ENCODE measurements at regions not wholly inside any gene's neighbourhood (a gene's known extent, or its start where the extent isn't known, plus 50 kb on each side); places are given as distances from the start of the nearest gene placed in this dataset.

DNA sequence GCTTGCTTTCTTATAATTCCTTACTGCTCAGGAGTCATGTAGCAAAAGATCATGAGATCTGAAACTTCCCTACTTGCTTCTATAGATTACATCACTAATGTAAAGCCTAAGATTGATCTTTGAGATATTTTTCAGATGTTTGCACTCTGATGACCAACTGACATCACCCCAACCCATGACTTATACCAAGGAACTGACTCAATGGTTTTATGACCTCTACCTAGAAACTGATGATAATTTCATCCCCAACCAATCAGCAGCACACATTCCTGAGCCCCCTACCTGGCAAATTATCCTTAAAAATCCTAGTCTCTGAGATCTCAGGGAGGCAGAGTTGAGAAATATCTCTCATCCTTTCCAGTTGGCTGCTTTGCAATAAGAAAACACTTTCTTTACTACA lies 122.3 kb upstream of the CAMK1G start:
- DNase-seq (ENCODE audit: low spot score) = no peak

DNA sequence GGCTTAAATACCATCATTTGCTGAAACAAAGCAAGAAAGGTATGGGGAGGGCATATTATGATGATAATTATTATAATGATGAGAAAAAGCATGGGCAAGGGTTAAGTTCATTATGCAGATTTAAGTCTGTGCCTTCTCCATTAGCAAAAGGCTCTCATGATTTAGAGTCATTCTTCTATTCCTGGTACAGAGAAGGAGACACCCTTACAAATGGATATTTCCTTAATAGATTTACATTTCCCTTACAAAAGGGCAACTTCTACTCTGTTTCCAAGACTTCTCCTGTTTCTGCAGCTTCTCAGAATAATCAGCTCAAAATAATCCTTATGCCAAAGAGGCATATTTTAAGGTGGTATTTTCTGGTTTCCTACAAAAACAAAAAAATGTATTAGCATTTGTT lies 121.1 kb upstream of the CAMK1G start:
- DNase-seq (ENCODE audit: low spot score) = no peak

DNA sequence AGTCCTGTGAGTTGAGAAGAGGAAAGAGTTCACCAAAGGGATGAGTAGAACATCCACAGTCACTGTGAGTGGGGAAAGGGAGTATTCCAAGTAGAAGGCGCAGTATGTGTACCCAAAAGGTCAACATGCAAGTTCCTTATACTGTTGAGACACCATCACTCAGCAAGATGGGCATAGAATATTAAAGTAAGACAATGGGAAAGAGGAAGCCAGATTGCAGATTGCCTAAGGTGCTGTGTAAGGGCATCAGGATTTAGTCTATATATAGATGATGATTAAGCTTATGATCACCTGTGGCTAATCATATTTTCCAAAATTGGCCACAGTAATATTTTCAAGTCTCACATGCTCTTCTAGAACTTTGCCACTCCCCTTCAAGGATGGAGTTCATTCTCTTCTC lies 120.1 kb upstream of the CAMK1G start:
- DNase-seq (ENCODE audit: low spot score) = no peak

DNA sequence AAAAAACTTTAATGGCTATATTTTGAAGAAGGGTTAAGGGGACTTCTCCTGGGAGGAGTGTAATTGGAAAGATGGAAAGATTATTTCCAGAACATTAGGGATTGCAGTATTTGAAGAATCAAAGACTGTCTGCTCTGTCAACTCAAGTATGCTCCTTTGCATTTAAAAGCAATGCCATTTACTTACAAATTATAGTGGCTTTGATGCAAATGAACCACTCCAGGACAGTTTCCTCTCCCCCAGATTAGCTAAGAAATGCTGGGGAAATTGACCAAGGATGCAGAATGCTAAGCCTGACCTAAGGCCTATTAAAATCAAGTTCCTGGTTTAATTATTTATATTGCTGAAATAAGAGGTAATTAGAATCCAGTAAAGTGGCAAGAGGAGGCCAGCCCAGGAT lies 110.5 kb upstream of the CAMK1G start:
- DNase-seq (ENCODE audit: low spot score) = no peak

DNA sequence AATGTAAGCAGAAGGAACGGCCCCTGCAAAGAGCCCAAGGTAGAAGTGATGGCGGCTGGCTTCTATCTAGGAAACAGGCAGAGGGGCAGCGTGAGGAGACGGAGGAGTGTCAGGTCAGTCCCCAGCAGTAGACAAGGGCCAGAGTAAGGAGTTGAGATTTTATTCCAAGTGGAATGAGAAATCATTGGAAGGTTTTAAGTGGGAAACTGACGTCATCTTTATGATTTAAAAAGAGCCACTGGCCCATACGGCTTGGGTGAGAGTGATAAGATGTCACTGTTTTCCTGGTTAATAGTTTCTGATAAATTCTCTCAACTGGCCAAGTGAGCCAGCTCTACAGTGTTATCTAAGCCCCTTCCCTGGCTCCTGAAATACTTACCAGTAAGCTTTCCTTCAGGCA lies 103.2 kb upstream of the CAMK1G start:
- DNase-seq (ENCODE audit: low spot score) = no peak

DNA sequence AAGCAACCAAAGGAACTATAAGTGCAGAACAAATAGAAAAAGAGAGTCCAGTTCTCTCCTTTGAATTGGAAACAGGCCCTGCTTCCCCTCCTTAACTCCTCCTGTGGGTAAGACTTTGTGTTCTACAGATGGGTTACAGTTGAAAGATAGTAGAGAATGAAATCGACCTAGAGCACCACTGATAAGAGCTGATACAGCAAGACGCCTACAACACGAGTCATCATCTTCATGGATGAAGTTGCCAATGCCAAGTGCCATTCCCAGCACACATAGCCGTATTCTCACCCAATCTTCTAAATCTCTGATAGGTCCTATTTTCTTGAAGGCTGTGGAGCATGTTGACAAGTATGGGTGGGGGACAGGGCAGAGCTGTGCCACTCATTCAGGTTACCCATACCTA lies 99.8 kb upstream of the CAMK1G start:
- DNase-seq (ENCODE audit: low spot score) = no peak

DNA sequence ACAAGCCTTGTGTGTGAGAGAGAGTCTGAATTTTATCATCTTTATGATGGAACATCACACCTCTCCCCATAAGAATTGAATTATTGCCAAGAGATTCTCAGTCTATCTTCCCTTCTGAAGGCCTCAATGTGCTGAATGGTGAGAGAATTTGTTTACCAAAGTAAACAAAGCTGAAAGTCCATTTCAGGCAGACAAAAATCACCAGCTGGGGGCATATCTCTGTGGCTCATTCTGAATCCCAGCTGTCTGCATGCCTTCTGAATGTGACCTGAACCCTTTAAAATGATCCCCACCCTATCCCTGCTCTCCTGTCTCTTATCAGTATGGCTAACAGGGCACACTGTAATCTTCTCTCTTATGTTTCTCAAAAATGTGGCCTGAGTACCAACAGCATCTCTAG lies 99.1 kb upstream of the CAMK1G start:
- DNase-seq (ENCODE audit: low spot score) = no peak

DNA sequence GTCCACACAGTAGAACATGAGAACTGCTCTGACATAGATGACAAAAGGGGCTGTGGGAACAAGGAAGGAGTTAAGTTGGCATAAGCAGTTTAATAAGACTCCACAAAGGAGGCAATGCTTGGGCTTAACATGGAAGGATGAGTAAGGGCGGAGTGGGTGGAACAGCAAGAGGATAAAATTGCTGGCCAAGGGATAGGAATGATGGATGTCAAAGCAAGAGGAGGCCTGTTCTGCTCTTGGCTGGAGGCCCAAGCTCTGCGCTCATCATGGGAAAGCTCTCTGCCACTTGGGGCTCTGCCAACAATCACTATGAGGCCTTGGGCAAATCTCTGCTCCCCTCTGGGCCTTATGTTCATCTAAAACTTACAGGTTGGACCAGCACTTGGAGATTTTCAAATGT lies 98.3 kb upstream of the CAMK1G start:
- peak; percentile 32 for DNase-seq (ENCODE audit: low spot score)

DNA sequence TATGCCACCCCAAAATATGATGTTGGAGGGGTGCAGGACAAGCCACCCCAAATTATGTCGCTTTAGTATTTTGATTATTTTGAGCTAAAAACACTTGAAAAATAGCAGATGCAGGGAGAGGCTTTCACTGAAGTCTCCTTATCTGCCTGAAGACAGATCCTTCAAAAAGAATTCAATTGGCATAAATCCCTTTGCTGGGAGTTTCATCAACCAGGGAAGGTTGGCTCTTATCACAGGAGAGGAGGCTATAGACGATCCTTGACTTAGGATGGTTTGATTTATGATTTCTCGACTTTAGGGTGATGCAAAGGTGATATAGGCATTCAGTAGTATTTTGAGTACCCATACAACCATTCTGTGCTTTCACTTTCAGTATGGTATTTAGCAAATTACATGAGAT lies 97.8 kb upstream of the CAMK1G start:
- no peak for DNase-seq (ENCODE audit: low spot score)

DNA sequence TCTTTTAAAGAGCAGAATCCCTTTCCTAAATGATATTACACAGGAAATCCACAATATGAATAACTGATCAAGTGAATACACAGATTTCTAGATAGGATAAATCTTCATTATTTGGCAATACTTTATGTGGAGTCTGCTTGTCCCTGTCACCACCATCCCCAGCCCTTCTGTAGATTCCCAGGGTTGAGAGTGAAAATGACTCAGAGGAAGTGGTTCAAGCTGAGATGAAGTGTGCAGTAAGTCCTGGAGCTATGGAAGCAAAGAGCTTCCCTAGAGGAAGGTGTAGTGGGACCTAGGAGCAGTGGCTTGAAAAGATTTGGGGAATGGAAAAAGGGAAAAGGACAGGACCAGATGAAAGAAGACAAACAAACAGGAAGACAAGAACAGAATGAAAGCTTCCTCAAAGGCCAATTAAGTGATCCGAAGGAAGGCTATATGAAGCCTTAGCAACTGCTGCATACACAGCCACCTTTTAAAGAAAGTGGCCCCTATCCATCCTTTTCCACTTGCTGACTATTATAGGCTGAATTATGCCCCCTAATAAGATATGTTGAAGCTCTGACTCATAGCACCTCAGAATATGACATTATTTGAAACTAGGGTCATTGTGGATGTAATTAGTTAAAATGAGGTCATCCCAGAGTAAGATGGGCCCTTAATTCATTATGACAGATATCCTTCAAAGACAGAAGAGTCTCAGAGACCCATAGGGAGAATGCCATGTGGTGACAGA lies 96.5 kb upstream of the CAMK1G start:
- no peak for DNase-seq (ENCODE audit: low spot score)

DNA sequence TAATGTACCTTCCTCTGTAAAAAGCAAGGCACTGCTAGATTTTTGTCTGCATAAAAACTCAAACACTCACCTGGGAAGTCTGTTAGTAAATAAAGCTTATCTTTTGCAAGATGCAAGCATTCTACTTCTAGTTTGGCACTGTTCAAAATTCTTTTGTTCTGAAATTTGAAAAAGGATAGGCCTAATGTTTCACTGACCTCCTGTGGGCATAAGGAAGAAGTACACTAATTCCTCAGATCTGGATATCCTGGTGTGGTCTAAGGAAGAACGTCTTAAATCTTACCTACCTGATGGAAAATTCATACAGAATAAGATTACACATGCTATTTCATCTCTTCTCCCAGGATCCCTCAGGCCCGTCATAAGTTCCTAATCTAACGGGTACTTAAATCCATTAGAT lies 93.5 kb upstream of the CAMK1G start:
- DNase-seq (ENCODE audit: low spot score) = peak; percentile 3

DNA sequence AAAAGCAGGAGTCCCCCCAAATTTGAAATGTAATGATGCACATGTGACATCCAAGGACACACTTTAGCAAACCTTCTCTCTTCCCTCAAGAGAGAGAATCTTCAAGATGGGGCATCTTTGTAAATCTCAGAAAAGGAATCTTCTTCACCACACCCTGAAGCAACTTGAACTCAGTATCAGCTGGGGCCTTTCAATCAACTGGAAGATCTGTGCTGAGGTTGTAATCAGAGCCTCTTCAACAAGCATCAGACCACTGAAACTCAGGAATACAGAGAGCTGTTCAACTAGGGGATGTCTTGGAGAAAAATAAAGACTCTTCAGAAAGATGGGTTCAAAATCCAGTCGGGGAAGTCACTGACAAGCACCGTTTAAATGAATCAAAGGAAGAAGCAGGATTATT lies 92.5 kb upstream of the CAMK1G start:
- DNase-seq (ENCODE audit: low spot score) = no peak

DNA sequence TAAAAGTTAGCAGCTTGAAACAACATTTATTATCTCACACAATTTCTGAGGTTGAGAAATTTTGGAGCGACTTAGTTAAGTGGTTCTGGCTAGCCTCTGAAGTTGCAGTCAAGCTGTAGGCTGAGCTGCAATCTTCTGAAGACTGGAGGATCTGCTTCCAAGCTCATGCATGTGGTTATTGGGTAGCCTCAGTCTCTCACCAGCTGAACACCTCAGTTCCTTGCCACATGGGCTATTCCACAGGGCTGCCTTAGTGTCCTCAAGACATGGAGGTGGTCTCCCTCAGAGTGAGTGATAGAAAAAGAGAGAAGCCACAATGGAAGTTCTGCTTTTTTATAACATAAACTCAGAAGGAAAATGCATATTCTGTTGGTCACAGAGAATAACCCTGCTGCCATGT lies 92.0 kb upstream of the CAMK1G start:
- no peak for DNase-seq (ENCODE audit: low spot score)

DNA sequence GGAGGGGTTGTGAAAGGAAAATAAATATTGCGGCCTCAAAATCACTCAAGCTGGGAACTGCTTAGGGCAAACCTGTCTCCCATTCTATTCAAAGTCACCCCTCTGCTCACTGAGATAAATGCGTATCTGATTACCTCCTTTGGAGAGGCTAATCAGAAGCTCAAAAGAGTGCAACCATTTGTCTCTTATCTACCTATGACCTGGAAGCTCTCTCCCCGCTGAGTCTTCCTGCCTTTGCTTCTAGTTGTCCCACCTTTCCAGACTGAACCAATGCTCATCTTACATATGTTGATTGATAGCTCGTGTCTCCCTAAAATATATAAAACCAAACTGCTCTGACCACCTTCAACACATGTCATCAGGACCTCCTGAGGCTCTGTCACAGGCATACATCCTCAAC lies 91.6 kb upstream of the CAMK1G start:
- no peak for DNase-seq (ENCODE audit: low spot score)

DNA sequence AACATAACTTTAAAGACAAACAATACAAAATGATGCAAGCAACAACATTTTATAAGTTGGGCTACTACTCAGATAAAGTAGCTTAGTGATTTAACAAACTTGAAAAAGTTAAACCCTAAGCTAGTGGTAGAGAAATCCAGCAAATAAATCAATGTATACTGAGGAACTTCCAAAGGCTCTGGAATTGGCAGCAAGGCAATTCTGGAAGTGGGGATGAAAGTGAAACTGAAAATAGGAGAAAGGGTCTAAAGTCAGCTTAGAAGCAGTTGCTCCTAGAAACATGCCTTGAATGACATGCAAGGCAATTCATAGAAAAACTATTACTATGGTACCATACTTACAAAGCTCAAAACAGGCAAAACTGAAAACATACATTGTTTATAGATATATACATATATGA lies 90.0 kb upstream of the CAMK1G start:
- no peak for DNase-seq (ENCODE audit: low spot score)

DNA sequence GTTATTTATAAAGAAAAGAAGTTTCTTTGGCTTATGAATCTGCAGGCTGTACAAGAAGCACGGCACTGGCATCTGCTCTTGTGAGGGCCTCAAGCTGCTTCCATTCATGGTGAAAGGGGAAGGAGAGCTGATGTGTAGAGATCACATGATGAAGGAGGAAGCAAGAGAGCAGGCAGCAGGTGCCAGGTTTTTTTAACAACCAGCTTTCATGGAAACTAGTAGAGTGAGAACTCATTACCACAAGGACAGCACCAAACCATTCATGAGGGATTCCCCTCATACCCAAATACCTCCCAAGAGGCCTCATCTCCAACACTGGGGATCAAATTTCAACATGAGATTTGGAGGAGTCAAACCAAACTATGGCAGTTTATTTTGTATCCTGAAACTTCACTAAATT lies 85.8 kb upstream of the CAMK1G start:
- DNase-seq (ENCODE audit: low spot score) = no peak

DNA sequence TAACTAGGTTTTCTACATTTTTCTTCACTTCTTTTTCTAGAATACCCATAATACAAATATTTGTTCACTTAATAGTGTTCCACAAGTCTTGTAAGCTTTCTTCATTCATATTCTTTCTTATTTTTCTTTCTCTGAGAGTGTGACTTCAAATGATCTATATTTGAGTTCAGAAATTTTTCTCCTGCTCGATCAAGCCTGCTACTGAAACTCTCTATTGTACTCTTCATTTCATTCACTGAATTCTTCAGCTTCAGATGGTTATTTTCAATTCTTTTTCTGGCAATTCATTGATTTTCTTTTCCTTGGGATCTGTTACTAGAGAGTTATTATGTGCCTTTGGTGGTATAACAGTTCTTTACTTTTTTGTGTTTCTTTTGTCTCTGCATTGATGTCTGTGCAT lies 82.5 kb upstream of the CAMK1G start:
- DNase-seq (ENCODE audit: low spot score) = no peak

DNA sequence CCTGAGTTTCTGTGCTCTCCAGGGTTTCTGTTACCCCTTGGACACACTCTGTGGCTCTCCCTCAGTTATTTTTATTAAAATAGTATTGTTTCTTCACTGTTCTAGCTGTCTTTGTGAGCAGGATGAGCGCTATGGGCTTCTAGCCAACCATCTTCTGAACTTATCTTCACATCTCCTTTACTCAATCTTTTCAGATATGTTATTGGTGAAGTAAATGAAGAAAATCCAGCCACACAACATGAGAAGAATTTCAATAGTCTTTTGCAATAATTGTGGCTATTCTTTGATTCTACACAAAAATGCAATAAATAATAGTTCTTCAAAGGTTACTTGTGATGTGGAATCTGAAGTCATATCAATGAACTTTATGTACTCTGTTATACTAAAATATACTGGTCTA lies 80.3 kb upstream of the CAMK1G start:
- DNase-seq (ENCODE audit: low spot score) = no peak

DNA sequence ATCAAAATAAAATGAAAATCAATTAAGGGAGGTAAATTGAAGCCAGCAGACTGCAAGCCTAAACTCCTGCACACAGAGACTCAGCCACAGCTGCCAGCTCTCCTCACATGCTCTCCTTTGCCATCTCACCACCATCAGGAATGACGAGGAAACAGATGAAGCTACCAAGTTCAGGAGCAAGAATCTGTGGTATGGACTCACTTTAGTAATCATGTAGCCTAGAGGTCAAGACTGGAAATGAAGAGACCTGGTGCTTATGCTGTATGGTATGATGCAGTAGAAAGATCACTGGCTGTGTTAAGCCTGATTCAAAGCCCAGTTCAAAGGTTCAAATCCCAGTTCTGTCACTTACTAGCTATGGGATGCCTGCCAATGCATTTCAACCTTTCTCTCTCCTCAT lies 78.9 kb upstream of the CAMK1G start:
- DNase-seq (ENCODE audit: low spot score) = no peak

DNA sequence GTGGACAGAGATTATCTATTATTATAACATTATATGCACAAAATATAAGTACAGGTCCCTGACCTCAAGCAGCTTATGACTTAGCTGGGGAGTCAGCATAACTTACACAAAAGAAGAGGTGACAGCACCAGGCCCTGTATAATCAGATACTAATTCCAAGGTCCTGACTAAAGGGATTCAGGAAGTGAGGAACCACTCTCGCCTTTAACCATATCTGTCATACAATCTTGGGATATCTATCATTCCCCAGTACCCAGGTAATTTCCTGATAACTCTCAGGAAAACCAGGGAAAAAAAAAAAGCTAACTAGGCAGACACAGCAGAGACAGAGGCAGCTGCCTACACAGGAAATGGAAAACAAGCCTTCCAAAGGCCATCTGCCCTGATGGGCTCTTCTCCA lies 78.5 kb upstream of the CAMK1G start:
- no peak for DNase-seq (ENCODE audit: low spot score)

DNA sequence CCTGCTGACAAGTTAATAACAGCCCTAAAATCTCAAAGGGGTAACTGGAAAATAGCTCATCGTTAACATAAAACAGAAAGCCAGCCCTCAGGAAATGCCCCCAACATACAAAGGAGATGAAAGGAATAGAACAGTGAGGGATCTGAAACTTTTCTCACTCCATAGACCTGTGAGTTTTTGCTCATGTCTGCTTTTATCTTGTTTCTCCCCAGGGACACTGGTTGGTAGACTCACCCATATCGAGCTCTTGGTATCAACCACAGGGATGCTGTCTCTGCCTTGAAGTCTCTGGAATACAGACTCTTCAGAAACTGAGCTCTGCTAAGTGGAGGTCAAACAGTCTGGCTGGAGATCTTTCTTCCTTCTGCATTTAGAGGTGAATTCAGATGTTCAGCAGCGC lies 77.4 kb upstream of the CAMK1G start:
- no peak for DNase-seq (ENCODE audit: low spot score)

DNA sequence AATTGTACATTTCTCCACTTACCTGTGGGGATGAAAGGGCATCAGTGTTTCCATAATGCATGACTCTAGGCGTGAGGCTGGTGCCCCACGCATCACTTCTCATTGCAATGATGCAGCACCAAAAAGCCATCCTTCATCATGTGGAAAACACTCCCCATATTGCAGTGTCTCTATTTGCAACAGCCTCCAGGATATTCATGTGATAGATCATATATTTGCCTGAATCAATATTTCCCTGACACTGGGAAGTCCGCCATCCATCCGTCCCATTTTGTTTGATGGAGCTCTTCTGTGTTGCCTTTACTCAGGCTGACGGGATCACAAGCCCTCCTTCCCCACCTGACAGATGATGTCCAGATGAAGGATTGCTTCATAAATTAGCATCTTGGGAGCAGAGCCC lies 74.5 kb upstream of the CAMK1G start:
- DNase-seq (ENCODE audit: low spot score) = no peak

DNA sequence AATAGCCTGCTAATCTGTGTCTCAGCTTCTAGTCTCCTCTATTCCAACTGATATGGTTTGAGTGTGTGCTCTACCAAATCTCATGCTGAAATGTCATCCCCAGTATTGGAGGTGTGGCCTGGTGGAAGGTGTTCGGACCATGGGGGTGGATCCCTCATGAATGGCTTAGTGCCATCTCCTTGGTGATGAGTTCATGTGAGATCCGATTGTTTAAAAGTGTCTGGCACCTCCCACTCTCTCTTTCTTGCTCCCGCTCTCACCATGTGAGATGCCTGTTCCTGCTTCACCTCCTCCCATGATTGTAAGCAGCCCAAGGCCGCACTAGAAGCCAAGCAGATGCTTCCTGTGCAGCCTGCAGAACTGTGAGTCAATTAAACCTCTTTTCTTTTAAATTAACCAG lies 73.5 kb upstream of the CAMK1G start:
- no peak for DNase-seq (ENCODE audit: low spot score)

DNA sequence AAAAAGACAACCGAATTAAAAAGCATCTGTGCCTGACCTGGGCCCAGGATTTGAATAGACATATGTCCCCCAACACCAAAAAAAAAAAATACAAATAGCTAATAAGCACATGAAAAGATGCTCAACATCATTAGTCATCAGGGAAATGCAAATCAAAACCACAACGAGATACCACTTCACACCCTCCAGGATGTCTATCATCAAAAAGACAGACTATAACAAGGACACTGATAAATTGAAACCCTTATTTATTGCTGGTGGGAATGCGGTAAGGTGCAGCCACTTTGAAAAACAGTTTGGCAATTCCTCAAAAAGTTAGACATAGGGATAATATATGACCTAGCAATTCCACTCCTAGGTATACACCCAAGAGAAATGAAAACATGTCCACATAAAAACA lies 72.3 kb upstream of the CAMK1G start:
- DNase-seq (ENCODE audit: low spot score) = no peak

DNA sequence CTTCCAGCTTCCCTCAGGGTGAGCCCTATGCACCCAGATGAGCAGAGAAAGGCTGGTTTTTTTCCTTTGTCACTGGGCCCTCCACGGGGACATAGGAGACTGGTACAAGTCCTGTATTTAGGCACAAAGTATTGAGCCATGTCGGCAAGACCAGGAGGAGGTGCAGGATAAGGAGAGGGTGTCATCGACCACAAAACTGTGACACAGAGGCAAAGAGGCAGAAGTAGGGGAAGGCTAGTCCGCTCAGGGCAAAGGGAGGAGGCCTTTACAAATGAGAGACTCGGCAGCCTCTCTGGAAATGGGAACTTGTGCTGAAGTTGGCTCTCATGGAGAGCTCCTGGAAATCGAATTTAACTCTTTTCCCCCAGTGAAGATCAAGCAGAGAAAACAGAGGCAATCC lies 70.7 kb upstream of the CAMK1G start:
- no peak for DNase-seq (ENCODE audit: low spot score)
